Effector memory CD8-positive, alpha-beta T cell (primary cell): ENCODE measurements at regions not wholly inside any gene's neighbourhood (a gene's known extent, or its start where the extent isn't known, plus 50 kb on each side); places are given as distances from the start of the nearest gene placed in this dataset.

ENCODE experiments used
- ATAC-seq: fragments of 150-1000 bp; cut with Tn5 transposase; replicated peaks from 2 replicates; pipeline ENCODE4 v1.10.0; 2021; ENCODE audit warnings: mild to moderate bottlenecking, moderate library complexity
- DNase-seq, 3 experiments: peaks; one replicate each; pipeline ENCODE4 v3.0.0; 2021
- H3K27ac Mint-ChIP-seq, 2 donors: one replicate each; pipeline ENCODE4 v1.8.0; 2022; ENCODE audit warnings: mild to moderate bottlenecking in 2 of 2, mixed read lengths in 2 of 2, moderate library complexity in 2 of 2
- H3K27me3 Mint-ChIP-seq, 2 donors: one replicate each; pipeline ENCODE4 v1.8.0; 2022; ENCODE audit warnings: mixed read lengths in 2 of 2
- H3K36me3 Mint-ChIP-seq: one replicate; pipeline ENCODE4 v1.8.0; 2022; ENCODE audit warnings: mild to moderate bottlenecking, moderate library complexity, mixed read lengths; ENCODE audit not compliant: insufficient read depth
- H3K4me1 Mint-ChIP-seq, 2 donors: one replicate each; pipeline ENCODE4 v1.8.0; 2022; ENCODE audit warnings: low read depth in 2 of 2, mixed read lengths in 2 of 2
- H3K4me3 Mint-ChIP-seq, 2 donors: one replicate each; pipeline ENCODE4 v1.8.0; 2022; ENCODE audit warnings: mild to moderate bottlenecking in 2 of 2, mixed read lengths in 2 of 2, moderate library complexity in 2 of 2
- H3K9me3 Mint-ChIP-seq, 2 donors: one replicate each; pipeline ENCODE4 v1.8.0; 2022; ENCODE audit warnings: mixed read lengths in 2 of 2

DNA sequence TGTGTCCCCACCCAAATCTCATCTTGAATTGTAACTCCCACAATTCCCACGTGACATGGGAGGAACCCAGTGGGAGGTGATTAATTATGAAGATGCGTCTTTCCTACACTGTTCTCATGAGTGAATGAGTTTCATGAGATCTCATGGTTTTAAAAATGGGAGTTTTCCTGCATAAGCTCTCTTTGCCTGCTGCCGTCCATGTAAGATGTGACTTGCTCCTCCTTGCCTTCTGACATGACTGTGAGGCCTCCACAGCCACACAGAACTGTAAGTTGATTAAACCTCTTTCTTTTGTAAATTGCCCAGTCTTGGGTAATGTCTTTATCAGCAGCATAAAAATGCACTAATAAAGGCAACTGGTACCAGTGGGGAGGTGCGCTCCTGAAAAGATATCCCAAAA lies 67.7 kb upstream of the DRGX start:
- no peak overlapping the region for H3K27ac Mint-ChIP-seq
- DNase-seq (no peak), ATAC-seq (no peak)
- peaks cover 0 to 8% of the 10 kb centered on the region in 2 donors for H3K9me3 Mint-ChIP-seq
- no peaks in the 10 kb centered on the region for H3K27me3 Mint-ChIP-seq
- no peak overlapping the region for H3K4me3 Mint-ChIP-seq
- H3K4me1 Mint-ChIP-seq = peaks cover 0 to 3% of the 10 kb centered on the region in 2 donors
- peaks cover 28% of the 10 kb centered on the region for H3K36me3 Mint-ChIP-seq

GRCh38 chr10:49458869-49459268 lies 63.0 kb upstream of the DRGX start:
- Mint-ChIP-seq H3K36me3 (peaks cover 34% of the 10 kb centered on the region), H3K4me3 (no peak overlapping the region), H3K27ac (no peak overlapping the region), H3K9me3 (peaks cover 4 to 15% of the 10 kb centered on the region in 2 donors), H3K27me3 (no peaks in the 10 kb centered on the region), H3K4me1 (peaks cover 0 to 3% of the 10 kb centered on the region in 2 donors)
- no peak for ATAC-seq
- DNase-seq = no peak

DNA sequence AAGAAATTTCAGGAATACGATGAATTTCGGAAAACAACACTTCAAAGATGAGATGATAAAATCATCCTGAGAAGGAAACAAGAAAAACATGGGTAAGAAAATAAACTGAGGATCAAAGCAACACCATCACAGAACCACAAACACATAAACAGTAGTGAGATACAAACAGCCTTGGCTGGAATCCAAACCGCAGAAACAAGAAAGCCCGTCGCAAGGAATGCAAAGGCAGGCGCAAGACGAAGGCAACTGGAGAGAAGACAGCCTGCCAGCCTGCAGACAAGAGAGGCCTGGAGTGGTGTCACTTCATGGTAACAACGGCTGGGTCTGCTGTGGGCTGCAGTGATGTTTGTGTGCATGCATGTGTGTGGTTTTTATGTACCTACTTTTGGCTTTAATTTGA lies 61.8 kb upstream of the DRGX start:
- Mint-ChIP-seq H3K27ac (no peak overlapping the region), H3K4me3 (no peak overlapping the region), H3K9me3 (peaks cover 4 to 24% of the 10 kb centered on the region in 2 donors), H3K27me3 (no peaks in the 10 kb centered on the region), H3K36me3 (peaks cover 36% of the 10 kb centered on the region), H3K4me1 (peaks cover 0 to 3% of the 10 kb centered on the region in 2 donors)
- ATAC-seq (no peak), DNase-seq (no peak)

GRCh38 chr10:49448924-49449323 lies 53.0 kb upstream of the DRGX start:
- no peak overlapping the region for H3K27ac Mint-ChIP-seq
- H3K4me3 Mint-ChIP-seq = no peak overlapping the region
- H3K9me3 Mint-ChIP-seq = peaks cover 5 to 23% of the 10 kb centered on the region in 2 donors
- no peaks in the 10 kb centered on the region for H3K27me3 Mint-ChIP-seq
- DNase-seq (no peak), ATAC-seq (no peak)
- H3K36me3 Mint-ChIP-seq = peaks cover 2% of the 10 kb centered on the region
- H3K4me1 Mint-ChIP-seq = peaks cover 0 to 7% of the 10 kb centered on the region in 2 donors

GRCh38 chr10:49446031-49446430 lies 50.1 kb upstream of the DRGX start:
- DNase-seq (no peak), ATAC-seq (no peak)
- Mint-ChIP-seq H3K9me3 (peaks cover 0 to 4% of the 10 kb centered on the region in 2 donors), H3K36me3 (no peaks in the 10 kb centered on the region), H3K4me3 (no peak overlapping the region), H3K27ac (peak overlapping the region in 1 of 2 donors; percentile 54), H3K27me3 (no peaks in the 10 kb centered on the region), H3K4me1 (peaks cover 8 to 24% of the 10 kb centered on the region in 2 donors)
